GM21423 (cell line): ENCODE measurements at regions not wholly inside any gene's neighbourhood (a gene's known extent, or its start where the extent isn't known, plus 50 kb on each side); places are given as distances from the start of the nearest gene placed in this dataset.
A peak's percentile ranks its signal among the peaks of the same experiment; 100 is the strongest.

Experiments used
- ATAC-seq: cut with Tn5 transposase; IDR thresholded peaks from one replicate; pipeline ENCODE4 v1.9.1; 2021; ENCODE audit warnings: mild to moderate bottlenecking, moderate library complexity; ENCODE audit not compliant: unreplicated experiment

DNA sequence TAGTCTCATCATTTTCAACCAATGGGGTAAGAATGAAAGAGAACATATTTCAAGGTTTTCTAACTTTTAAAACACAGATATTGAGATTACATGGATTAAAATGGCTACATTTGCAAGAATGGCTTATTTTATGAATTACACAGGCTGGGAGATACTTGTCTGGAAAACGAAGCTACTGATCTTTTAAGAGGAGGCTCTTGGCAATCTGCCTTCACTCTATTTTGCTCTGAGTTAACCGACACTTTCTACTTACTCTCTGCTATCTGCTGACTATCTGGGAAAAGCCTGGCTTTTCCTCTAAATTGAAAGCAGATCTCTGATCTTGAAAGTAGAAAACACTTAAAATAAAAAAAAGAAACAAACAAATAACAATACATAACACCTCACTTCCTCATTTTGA, 325.4 kb upstream of the LINC00305 start:
- ATAC-seq = no peak

DNA sequence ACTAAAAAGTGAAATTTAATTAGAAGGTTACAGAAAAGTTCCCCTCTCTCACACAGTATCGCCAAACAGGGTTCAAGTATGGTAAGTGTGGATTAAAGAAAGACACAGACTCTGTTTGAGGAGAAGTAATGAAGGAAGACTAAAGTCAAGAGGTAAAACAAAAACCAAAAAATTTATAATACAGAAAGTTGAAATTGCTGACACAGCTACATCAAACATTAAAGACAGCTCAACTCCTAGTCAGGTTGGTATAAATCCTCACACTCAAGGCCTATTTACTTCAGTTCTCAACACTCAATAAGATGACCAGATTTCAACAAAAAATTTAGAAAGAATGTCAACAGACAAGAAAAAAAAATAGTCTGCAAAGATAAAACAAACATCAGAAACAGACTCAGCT, 300.5 kb upstream of the LINC00305 start:
- no peak for ATAC-seq

DNA sequence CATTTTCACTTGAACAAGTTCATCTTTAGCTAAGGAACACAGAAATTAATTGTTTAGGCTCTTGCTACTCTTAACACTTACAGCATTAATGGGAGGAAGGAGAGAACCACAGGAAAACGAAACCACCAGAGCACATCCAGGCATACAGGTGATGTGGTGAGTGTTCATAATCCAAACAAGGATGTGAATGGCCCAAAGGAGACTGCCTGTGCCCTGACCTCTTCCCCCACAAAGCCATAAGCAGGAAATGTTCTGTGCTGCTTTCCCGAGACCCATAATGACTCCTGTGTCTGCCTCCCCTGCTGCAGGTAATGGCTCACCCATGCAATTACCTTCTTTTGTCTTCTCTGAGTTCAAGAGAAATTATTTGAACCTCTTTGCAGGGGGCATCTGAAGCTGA, 295.9 kb upstream of the LINC00305 start:
- no peak for ATAC-seq

DNA sequence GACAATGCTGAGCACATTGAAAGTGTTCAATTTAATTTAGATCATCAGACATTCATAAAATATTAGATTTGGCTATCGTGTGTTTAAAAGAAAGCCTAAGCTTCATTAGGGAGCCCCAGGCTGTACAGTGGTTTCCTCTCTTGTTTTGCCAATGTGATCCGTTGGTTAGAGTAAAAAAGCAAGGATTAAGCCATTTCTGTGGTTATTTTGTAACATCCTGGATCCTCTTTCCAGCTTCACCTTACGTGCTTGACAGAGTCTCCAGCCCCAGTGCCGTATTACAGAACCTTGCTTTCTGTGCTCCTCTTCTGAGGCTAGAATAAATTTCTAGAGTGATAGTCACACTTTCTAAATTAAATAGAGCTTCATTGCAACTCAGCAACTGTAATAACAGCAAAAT, 289.3 kb upstream of the LINC00305 start:
- ATAC-seq = no peak

DNA sequence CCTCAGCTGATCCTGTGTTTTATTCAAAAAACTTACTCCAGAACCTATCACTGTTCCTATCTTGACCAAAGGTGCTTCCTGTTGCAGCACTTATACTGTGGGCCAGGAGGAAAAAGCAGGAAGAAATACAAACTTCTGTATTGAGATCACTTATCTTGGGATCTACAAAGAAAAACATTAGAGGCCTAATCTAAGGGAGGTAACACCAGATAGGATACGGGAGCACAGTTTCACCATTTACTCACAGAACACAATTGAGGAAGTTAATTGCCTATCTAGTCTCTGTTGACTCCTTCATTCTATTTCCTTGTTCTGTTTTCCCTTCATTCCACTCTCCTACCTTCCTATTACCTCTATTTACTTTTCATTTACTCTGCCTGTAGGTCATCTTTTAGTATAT, 287.2 kb upstream of the LINC00305 start:
- no peak for ATAC-seq

DNA sequence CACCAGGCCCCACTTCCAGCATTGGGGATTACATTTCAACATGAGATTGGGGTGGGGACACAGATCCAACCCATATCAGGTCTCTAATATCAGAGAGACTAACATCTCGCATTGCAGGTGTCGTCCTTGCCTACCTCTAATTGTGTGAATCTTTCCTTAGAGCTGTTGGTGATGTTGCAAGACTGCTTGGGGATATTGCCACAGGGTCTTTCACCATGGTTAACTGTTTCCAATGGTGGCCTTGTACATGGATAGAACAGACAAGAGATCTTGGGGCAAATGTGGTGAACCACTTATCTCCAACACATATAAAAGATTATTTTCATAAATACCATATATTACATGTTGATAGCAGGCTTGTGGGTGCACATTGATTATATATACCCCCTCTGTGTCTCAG, 270.3 kb upstream of the LINC00305 start:
- ATAC-seq = no peak

DNA sequence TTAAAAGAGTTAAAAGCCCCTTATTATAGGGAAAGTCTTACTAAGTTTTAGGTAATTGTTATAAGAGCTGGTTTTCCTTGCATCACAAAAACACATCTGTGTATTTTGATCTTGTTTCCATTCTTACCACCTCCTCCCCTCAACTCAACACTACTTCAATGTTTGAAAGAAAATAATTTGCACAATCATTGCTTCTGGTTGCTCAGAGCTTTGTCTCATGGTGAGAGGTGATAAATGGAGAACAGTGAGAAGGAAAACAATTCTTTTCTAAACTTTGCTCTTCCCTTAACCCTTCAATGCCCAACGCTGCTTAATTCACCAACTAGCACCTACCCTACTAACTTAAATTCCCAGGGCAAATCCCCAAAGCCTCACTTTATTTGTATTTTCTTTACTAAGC, 268.1 kb upstream of the LINC00305 start:
- ATAC-seq = no peak

DNA sequence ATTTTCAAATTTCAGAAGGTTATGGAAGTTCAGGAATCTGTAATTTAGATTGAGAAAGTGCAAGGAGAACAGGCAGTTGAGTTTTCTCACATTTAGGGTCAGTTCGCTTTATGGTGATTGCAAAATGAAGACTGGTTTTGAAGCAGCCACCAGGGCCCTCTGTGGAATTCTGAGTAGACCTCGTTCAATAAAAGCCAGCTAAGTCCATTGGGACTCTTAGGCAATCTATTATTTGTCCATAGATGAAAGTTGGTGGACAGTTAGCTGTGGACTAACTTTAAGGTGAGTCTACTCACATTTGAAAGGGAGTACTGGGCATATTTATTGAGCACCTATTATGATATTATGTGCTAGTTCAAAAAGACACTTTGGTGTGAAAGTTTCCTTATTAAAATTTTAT, 266.3 kb upstream of the LINC00305 start:
- no peak for ATAC-seq

DNA sequence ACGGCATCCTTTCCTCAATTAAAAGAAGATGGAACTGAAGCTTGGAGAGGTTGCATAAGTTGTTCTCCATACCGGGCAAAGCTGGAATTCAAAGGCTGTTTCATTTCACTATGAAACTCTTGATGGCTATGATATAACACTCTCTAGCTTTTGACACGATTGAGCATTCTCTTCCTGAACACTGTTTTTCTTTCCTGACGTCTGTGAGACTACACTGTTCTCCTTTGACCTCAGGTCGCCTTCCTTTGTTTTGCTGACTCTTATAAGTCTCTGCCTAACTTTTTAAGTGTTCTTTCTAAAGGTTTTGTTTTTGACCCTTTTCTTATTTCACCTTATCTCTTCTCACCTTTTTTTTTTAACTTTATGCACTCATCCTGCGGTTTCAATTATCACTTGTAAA, 261.8 kb upstream of the LINC00305 start:
- no peak for ATAC-seq

DNA sequence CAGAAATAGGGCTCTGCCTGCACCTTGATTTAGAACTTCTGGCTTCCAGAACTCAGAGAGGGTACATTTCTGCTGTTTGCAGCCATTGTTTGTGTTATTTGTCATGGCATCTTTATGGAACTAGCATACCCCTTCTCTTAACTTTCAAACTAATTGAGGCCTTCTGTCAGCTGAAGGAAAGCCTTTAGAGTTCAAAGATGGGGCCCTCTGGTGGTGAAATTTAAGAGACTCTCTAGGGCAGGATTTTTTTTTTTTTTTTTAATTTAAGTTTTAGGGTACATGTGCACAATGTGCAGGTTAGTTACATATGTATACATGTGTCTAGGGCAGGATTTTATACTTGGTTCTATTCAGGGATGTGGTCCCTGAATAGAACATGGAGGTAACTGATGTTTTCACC, 260.6 kb upstream of the LINC00305 start:
- ATAC-seq = no peak

DNA sequence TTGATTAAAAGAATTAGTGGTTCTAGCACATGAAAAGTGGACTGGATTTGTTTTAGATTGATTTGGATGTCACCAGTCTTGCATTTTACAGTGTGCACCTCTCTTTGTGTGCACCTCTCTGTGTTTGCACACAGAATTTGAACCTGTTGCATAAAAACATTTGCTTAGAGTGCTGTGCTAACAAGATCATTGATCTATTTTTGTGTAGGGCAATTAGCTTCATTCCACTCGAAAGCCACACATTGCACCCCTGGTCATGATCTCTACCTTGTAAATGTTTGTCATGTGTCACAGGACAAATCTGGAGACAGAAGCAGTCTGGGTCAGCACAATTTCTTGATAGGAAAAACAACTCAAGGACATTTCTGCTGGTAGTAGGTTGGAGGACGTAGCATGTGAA, 258.7 kb upstream of the LINC00305 start:
- no peak for ATAC-seq

DNA sequence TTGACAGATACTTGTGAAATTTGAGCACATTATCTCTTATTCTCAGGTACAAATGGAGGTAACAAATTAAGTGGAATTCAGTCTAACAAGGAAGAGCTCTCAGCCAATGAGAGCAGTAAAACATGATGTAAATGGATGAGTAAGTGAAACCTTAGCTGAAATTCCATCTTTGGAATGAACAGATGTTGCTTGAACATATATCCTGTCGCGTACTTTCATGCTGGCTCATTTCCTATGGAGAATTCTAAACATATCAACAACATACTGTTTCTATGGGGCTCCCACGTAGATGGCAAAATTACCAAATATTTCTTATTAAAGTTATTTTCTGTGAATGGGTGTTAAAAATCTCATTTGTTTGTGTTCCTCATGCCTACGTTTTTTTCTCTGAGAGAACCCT, 256.3 kb upstream of the LINC00305 start:
- no peak for ATAC-seq

DNA sequence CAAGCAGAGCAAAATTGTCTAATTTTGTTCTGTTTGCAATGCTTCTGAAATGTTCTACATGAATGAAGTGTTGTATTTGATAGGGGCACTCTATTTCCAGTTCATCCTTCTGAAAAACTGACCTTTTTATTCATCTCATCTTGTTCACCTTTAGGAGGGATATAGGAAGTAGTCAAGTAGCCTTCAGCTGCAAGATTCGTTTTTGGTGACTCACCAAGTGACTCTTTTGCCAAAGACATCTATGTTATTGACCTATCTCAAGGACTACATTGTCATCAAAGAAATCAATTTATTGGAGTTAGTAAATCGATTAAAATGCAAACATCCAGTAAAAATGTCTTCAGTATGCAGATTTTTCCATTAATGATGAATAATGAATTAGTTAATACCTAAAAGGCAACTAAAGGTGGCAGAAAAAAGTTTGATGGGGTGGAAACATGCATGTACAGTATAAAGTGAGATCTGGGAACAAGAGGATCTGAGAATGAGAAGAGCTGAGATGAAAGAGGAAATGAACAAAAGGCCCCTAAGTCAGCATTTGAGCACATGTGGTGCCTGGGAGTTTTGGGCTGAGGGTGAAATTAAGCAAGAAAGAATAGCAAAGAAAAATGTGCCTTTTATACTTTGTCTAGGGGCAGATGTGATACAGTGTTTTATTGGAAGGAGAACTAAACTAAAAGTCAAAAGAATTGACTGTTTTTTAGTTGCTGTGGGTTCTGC, 255.1 kb upstream of the LINC00305 start:
- peak; percentile 56 for ATAC-seq

DNA sequence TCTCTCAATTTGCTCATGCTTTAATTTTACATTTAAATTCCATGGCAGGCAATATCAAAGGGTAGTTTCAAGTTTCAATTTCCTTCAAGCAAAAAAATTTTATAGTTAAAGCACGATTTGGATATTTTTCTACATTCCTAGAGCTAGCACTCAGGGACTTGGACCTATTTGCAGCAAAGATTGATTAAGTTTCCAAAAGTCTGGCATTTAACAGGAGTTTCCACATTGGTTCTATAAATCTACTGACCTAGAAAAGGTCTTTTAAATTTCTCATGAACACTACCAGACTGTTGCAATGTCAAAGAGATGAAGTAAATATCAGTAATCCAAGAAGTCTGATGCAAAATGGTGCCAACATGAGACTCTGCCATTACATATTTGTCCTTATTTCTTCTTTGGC, 253.7 kb upstream of the LINC00305 start:
- ATAC-seq = no peak

DNA sequence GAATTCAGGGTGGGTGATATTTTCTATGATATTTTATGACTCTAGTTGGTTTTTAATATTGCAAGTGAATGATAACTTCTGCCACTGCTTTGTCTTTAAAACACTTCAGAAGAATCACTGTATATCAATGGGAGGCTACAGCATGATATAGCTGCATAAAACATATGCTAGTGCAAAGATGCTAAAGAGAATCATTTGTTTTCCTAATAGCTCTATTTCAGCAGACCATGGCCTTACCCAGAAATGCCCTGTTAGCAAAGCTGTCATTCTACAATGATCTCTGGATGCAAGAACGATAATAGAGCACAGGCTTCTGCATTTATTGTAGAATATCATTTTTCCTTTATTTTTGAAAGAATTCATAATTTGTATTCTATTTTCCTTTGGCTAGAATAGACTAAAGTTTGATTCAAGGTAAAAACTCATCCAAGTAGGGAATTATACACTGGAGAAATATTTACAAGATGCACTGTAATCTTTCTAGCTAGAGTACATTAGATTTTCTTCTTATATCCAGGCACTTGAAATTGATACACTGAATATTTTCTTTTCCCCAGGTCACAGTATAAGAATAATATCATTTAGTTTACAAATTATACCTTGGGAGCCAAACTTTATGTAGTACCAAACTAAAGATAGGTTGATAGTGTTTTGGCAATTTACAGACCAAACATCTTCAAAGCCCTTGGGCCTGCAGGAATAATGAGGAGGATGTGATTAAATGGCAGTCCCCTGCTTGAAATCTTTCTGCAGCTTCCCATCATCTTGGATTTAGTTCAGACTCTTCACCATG, 252.6 kb upstream of the LINC00305 start:
- ATAC-seq = no peak

DNA sequence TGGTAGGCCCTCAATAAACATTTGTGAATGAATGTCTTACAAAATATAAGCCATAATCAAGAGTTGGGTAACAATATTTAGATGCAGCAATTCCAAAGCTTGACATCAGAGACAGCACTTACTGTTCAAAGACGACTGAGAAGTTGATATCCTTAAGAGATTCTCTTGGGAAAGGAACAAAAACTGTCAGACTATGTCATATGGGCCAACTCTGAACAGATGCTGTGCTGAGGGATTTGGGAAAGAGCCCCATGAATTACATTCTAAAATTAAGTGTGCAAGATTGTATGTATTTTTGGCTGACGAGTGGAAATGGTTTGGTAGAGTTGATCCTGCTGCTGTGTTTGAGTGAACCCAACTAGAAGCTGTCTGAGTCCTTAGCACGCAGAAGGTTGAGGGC, 250.7 kb upstream of the LINC00305 start:
- no peak for ATAC-seq

DNA sequence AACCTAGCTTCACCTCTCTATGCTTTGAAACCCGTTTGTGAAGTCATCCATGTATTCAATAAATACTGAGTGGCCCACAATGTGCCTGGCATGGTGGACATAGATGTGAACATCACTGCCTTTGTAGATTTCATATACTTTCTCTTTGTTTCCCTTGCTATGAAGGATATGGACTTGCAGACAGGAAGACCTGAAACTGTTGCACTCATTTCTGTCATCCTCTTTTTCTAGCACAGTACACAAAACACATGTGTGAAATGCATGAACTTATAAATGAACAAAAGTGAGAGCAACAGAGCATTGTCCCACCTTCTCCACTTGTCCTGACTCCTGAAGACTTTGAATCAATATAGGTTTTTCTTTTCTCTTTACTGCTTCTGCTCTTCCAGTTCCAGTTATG, 249.4 kb upstream of the LINC00305 start:
- ATAC-seq = no peak

DNA sequence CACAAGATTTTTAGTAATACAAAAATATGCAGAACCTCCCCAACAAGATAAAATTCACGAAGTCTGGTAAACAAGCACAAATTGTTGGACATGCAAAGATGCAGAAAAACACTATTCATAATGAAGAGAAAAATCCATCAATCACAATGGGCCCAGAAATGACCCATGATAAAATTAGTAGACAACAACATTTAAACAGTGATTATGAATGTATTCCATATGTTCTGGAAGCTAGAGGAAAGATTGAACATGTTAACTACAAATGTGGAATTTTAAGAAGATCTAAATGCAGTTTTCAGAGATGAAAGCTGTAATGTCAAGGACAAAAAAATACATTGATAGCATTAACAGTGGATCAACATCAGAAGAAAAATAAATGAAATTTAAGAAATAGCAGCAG, 243.3 kb upstream of the LINC00305 start:
- no peak for ATAC-seq

DNA sequence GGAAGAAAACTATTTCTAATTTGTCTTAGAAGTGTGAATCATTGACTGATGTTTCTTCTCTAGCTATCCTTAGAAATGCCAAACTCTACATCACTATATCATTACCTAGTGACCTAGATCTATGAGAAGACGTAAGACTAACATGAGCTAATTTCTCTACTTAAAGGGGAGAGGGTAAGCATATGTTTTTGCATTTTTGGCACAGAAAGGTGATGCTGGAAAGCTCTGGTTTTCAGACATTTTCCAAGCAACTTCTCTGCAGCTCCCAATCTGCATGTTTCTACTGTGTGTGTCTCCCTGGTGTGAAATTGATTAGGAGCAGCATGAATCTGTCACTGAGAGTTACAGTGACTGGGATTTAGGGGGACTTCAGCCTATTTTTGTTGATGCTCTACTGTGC, 235.2 kb upstream of the LINC00305 start:
- ATAC-seq = no peak

DNA sequence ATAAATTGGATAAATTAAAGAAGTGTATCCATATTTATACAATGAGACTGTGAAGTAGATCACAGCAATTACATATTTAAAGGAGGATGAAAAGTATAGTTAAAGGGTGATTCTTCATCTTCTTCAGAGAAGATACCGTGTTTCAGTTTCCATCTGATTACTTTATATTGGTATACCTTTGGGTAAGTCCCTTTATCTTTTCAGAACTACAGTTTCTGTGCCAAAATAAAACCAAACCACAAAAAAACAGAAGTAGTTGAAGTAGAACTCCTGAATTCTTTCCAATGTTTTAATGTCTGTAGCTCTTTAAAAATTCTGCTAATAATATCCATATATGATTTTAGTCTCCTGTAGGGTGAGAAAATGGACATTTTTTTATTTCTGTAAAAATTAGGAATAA, 231.2 kb upstream of the LINC00305 start:
- peak; percentile 97 for ATAC-seq

DNA sequence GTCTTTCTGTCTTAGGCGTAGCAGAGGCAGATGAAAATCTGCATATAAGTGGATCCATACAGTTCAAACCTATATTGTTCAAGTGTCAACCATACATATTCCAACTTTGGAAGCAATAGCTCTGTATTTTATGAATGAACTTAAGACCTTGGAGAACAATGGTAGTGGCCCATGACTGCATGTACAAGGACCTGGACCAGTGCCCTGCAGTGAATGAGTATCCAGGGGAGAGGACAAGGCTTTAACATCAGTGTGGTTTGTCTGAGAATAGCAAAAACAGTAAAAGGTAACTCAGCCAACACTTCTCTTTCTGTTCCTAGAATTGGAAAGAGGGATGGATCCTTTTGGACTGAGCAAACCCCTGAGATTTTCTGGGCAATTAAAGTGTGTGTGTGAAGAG, 230.8 kb upstream of the LINC00305 start:
- ATAC-seq = peak; percentile 16

DNA sequence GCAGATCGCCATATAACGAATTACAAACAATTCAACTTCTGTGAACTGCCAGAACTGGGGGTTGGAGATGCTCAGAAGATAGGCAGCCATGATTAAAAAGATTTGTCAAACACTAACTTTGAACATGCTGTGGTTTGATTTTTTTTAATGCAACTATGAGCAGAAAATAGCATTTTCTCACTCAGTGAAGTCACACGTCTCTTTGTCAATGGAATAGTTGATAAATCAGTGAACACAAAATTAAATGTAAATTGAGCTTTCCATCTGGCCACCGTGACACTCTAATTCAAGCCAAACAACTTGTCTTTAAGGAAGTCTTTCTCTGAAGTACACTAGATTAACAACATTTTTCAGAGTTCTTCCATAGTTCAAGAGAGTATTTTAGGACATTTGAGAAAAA, 228.6 kb upstream of the LINC00305 start:
- no peak for ATAC-seq

DNA sequence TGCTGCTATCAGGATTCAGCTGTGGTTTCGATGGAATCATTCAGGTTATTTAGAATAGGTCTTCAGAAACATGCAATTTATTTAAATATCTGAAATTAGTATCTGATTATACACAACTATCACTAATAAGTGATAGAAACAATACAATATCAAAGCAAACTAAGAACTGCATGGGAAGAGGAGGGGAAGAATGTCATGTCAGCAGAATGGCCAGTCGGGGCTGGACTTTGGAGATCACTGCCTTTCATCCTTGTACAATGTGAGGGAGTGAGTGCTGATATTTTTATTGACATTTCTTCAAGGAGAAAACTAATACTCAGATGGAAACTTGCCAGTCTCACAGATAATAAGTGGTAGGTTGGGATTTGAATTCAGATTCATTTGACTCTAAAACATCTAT, 224.0 kb upstream of the LINC00305 start:
- no peak for ATAC-seq
